ENCODE measurements at regions not wholly inside any gene's neighbourhood (a gene's known extent, or its start where the extent isn't known, plus 50 kb on each side); places are given as distances from the start of the nearest gene placed in this dataset.

- TF ChIP-seq FOXP2 (optimal IDR thresholded peaks at IDR 0.05; ENCODE audit: borderline replicate concordance, extremely low read depth, extremely low read length, insufficient read depth) = no peak
- TF ChIP-seq POLR2AphosphoS5 (IDR thresholded peaks at IDR 0.05; ENCODE audit: low read depth, low read length) = no peak
- TF ChIP-seq SIN3A (IDR thresholded peaks at IDR 0.05; ENCODE audit: borderline replicate concordance, insufficient read depth, low read length) = no peak
- no peak for TF ChIP-seq TAF1 (IDR thresholded peaks at IDR 0.05; ENCODE audit: borderline replicate concordance, insufficient read depth, low read length)
- no peak for TF ChIP-seq REST (IDR thresholded peaks at IDR 0.05; ENCODE audit: insufficient read depth in 1 of 2, low read depth in 2 of 2, low read length in 2 of 2)
Observed at GRCh38 chr6:90444160-90444714, 142.6 kb downstream of the MAP3K7 start.

- TF ChIP-seq FOXP2 (optimal IDR thresholded peaks at IDR 0.05; ENCODE audit: borderline replicate concordance, extremely low read depth, extremely low read length, insufficient read depth) (no peak), SIN3A (IDR thresholded peaks at IDR 0.05; ENCODE audit: borderline replicate concordance, insufficient read depth, low read length) (no peak), POLR2AphosphoS5 (IDR thresholded peaks at IDR 0.05; ENCODE audit: low read depth, low read length) (no peak), REST (IDR thresholded peaks at IDR 0.05; ENCODE audit: insufficient read depth in 1 of 2, low read depth in 2 of 2, low read length in 2 of 2) (no peak), TAF1 (IDR thresholded peaks at IDR 0.05; ENCODE audit: borderline replicate concordance, insufficient read depth, low read length) (no peak)
Observed at GRCh38 chr6:90442366-90442765, 144.5 kb downstream of the MAP3K7 start.

- TF ChIP-seq FOXP2 (optimal IDR thresholded peaks at IDR 0.05; ENCODE audit: borderline replicate concordance, extremely low read depth, extremely low read length, insufficient read depth) (no peak), REST (IDR thresholded peaks at IDR 0.05; ENCODE audit: insufficient read depth in 1 of 2, low read depth in 2 of 2, low read length in 2 of 2) (no peak), POLR2AphosphoS5 (IDR thresholded peaks at IDR 0.05; ENCODE audit: low read depth, low read length) (no peak), TAF1 (IDR thresholded peaks at IDR 0.05; ENCODE audit: borderline replicate concordance, insufficient read depth, low read length) (no peak), SIN3A (IDR thresholded peaks at IDR 0.05; ENCODE audit: borderline replicate concordance, insufficient read depth, low read length) (no peak)
Observed at GRCh38 chr6:90440586-90441283, 144.1 kb upstream of the BACH2 start.

- TF ChIP-seq TAF1 (IDR thresholded peaks at IDR 0.05; ENCODE audit: borderline replicate concordance, insufficient read depth, low read length) (no peak), FOXP2 (optimal IDR thresholded peaks at IDR 0.05; ENCODE audit: borderline replicate concordance, extremely low read depth, extremely low read length, insufficient read depth) (no peak)
Observed at GRCh38 chr6:90439586-90439985, 142.9 kb upstream of the BACH2 start.

- TF ChIP-seq POLR2AphosphoS5 (IDR thresholded peaks at IDR 0.05; ENCODE audit: low read depth, low read length) (no peak), TAF1 (IDR thresholded peaks at IDR 0.05; ENCODE audit: borderline replicate concordance, insufficient read depth, low read length) (no peak), FOXP2 (optimal IDR thresholded peaks at IDR 0.05; ENCODE audit: borderline replicate concordance, extremely low read depth, extremely low read length, insufficient read depth) (no peak), REST (IDR thresholded peaks at IDR 0.05; ENCODE audit: insufficient read depth in 1 of 2, low read depth in 2 of 2, low read length in 2 of 2) (no peak), SIN3A (IDR thresholded peaks at IDR 0.05; ENCODE audit: borderline replicate concordance, insufficient read depth, low read length) (no peak)
Observed at GRCh38 chr6:90436403-90436802, 139.8 kb upstream of the BACH2 start.

Data from PFSK-1 (cell line).